ENCODE measurements at regions not wholly inside any gene's neighbourhood (a gene's known extent, or its start where the extent isn't known, plus 50 kb on each side); places are given as distances from the start of the nearest gene placed in this dataset.

- Histone ChIP-seq H3K4me1 (ENCODE audit: insufficient read depth, low read length) (no peaks in the 10 kb centered on the region), H3K27me3 (ENCODE audit: insufficient read depth, low read length, poor library complexity) (no peaks in the 10 kb centered on the region), H2AFZ (ENCODE audit: low read depth, low read length) (no peak overlapping the region), H3K36me3 (ENCODE audit: insufficient read depth, low read length) (no peaks in the 10 kb centered on the region), H3K79me2 (ENCODE audit: insufficient read depth, low read length) (no peaks in the 10 kb centered on the region), H3K27ac (ENCODE audit: low read length) (no peak overlapping the region), H4K20me1 (ENCODE audit: insufficient read depth, low read length) (no peaks in the 10 kb centered on the region), H3K9ac (ENCODE audit: low read depth, low read length) (no peak overlapping the region), H3K4me3 (ENCODE audit: low read depth in 1 of 2, low read length in 2 of 2) (no peak overlapping the region), H3K9me3 (ENCODE audit: insufficient read depth, low read length, severe bottlenecking) (peaks cover under 1% of the 10 kb centered on the region), H3K4me2 (ENCODE audit: insufficient read depth, low read length) (no peak overlapping the region)
- ATAC-seq (ENCODE audit: insufficient read depth, low read depth), result no peak
- TF ChIP-seq, protein P1, sequence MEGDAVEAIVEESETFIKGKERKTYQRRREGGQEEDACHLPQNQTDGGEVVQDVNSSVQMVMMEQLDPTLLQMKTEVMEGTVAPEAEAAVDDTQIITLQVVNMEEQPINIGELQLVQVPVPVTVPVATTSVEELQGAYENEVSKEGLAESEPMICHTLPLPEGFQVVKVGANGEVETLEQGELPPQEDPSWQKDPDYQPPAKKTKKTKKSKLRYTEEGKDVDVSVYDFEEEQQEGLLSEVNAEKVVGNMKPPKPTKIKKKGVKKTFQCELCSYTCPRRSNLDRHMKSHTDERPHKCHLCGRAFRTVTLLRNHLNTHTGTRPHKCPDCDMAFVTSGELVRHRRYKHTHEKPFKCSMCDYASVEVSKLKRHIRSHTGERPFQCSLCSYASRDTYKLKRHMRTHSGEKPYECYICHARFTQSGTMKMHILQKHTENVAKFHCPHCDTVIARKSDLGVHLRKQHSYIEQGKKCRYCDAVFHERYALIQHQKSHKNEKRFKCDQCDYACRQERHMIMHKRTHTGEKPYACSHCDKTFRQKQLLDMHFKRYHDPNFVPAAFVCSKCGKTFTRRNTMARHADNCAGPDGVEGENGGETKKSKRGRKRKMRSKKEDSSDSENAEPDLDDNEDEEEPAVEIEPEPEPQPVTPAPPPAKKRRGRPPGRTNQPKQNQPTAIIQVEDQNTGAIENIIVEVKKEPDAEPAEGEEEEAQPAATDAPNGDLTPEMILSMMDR (IDR thresholded peaks at IDR 0.05; ENCODE audit: borderline replicate concordance, extremely low read depth, low read length, poor library complexity, severe bottlenecking), result no peak
- TF ChIP-seq EZH2 (IDR thresholded peaks at IDR 0.05; ENCODE audit: borderline replicate concordance, low read depth, low read length, severe bottlenecking), result no peak
- DNase-seq, result no peak
Observed at GRCh38 chr3:26081806-26082205, 291.9 kb downstream of the OXSM start.

DNA sequence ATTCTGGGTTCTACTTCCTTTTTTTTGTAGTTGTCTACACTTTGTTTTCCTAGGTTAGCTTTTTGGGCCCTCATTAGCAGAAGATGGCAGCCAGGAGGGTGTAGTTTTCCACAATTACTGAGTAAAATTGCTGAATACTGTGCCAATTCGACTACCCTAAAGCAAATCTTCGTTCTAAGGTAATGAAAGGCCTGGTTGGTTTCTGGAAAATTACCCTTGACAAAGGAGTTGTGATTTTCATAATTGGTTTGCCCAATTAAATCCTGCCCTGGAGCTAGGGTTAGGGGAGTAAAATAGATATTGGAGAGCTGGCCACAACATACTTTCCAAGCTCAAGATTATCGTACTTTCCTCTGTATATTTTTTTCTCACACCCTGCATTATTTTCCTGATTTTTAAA is 293.0 kb downstream of the OXSM start:
- Histone ChIP-seq H3K79me2 (ENCODE audit: insufficient read depth, low read length) (no peaks in the 10 kb centered on the region), H3K9me3 (ENCODE audit: insufficient read depth, low read length, severe bottlenecking) (peaks cover 11% of the 10 kb centered on the region), H3K36me3 (ENCODE audit: insufficient read depth, low read length) (no peaks in the 10 kb centered on the region), H2AFZ (ENCODE audit: low read depth, low read length) (no peak overlapping the region), H3K4me1 (ENCODE audit: insufficient read depth, low read length) (no peaks in the 10 kb centered on the region), H3K9ac (ENCODE audit: low read depth, low read length) (no peak overlapping the region), H3K27ac (ENCODE audit: low read length) (no peak overlapping the region), H3K27me3 (ENCODE audit: insufficient read depth, low read length, poor library complexity) (no peaks in the 10 kb centered on the region), H3K4me3 (ENCODE audit: low read depth in 1 of 2, low read length in 2 of 2) (no peak overlapping the region), H4K20me1 (ENCODE audit: insufficient read depth, low read length) (no peaks in the 10 kb centered on the region), H3K4me2 (ENCODE audit: insufficient read depth, low read length) (no peak overlapping the region)
- DNase-seq (no peak), ATAC-seq (ENCODE audit: insufficient read depth, low read depth) (no peak)
- no peak for TF ChIP-seq EZH2 (IDR thresholded peaks at IDR 0.05; ENCODE audit: borderline replicate concordance, low read depth, low read length, severe bottlenecking)
- TF ChIP-seq, protein P1 (IDR thresholded peaks at IDR 0.05; ENCODE audit: borderline replicate concordance, extremely low read depth, low read length, poor library complexity, severe bottlenecking), result no peak

DNA sequence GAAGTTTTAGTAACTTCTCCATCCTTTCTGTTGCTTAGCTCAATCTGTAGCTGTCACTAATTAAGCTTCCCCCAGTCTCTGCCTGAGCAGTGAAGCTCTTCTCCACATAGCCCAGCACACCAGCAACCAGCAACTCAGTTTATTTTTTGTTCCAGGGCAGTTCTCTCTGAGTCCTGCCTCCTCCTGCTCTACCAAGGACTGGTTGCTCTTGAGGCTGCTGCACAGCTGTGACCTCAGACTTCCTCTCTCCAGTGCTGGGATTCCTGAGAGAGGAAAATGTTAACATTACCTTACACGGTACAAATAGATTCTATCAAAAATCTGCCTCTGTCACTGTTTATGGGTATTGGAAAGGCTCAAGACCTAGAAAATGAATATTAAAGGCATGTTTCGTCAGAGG is 294.7 kb downstream of the OXSM start:
- H3K4me2 ChIP-seq (ENCODE audit: insufficient read depth, low read length), result no peak overlapping the region
- TF ChIP-seq EZH2 (IDR thresholded peaks at IDR 0.05; ENCODE audit: borderline replicate concordance, low read depth, low read length, severe bottlenecking), result no peak
- TF ChIP-seq, protein P1 (IDR thresholded peaks at IDR 0.05; ENCODE audit: borderline replicate concordance, extremely low read depth, low read length, poor library complexity, severe bottlenecking), result no peak

GRCh38 chr3:26087751-26088150 is 297.9 kb downstream of the OXSM start:
- Histone ChIP-seq H3K9ac (ENCODE audit: low read depth, low read length) (no peak overlapping the region), H3K4me2 (ENCODE audit: insufficient read depth, low read length) (no peak overlapping the region), H3K79me2 (ENCODE audit: insufficient read depth, low read length) (no peaks in the 10 kb centered on the region), H3K4me1 (ENCODE audit: insufficient read depth, low read length) (no peaks in the 10 kb centered on the region), H3K27me3 (ENCODE audit: insufficient read depth, low read length, poor library complexity) (no peaks in the 10 kb centered on the region), H4K20me1 (ENCODE audit: insufficient read depth, low read length) (no peaks in the 10 kb centered on the region), H3K36me3 (ENCODE audit: insufficient read depth, low read length) (no peaks in the 10 kb centered on the region), H2AFZ (ENCODE audit: low read depth, low read length) (no peak overlapping the region), H3K4me3 (ENCODE audit: low read depth in 1 of 2, low read length in 2 of 2) (no peak overlapping the region), H3K9me3 (ENCODE audit: insufficient read depth, low read length, severe bottlenecking) (peaks cover 11% of the 10 kb centered on the region), H3K27ac (ENCODE audit: low read length) (no peak overlapping the region)
- DNase-seq (no peak), ATAC-seq (ENCODE audit: insufficient read depth, low read depth) (no peak)
- TF ChIP-seq, protein P1 (IDR thresholded peaks at IDR 0.05; ENCODE audit: borderline replicate concordance, extremely low read depth, low read length, poor library complexity, severe bottlenecking), result no peak
- TF ChIP-seq EZH2 (IDR thresholded peaks at IDR 0.05; ENCODE audit: borderline replicate concordance, low read depth, low read length, severe bottlenecking), result no peak

More for the DNA sequence above, 294.7 kb downstream of the OXSM start:
- Histone ChIP-seq H3K79me2 (ENCODE audit: insufficient read depth, low read length) (no peaks in the 10 kb centered on the region), H4K20me1 (ENCODE audit: insufficient read depth, low read length) (no peaks in the 10 kb centered on the region), H2AFZ (ENCODE audit: low read depth, low read length) (no peak overlapping the region), H3K36me3 (ENCODE audit: insufficient read depth, low read length) (no peaks in the 10 kb centered on the region), H3K27me3 (ENCODE audit: insufficient read depth, low read length, poor library complexity) (no peaks in the 10 kb centered on the region), H3K9me3 (ENCODE audit: insufficient read depth, low read length, severe bottlenecking) (peaks cover 11% of the 10 kb centered on the region), H3K27ac (ENCODE audit: low read length) (no peak overlapping the region), H3K4me1 (ENCODE audit: insufficient read depth, low read length) (no peaks in the 10 kb centered on the region), H3K4me3 (ENCODE audit: low read depth in 1 of 2, low read length in 2 of 2) (no peak overlapping the region), H3K9ac (ENCODE audit: low read depth, low read length) (no peak overlapping the region)
- ATAC-seq (ENCODE audit: insufficient read depth, low read depth) (no peak), DNase-seq (no peak)

Data from DND-41 (cell line).